ENCODE measurements at regions not wholly inside any gene's neighbourhood (a gene's known extent, or its start where the extent isn't known, plus 50 kb on each side); places are given as distances from the start of the nearest gene placed in this dataset.

- no peaks in the 10 kb centered on the region for H3K9me2 ChIP-seq (replicated peaks; ENCODE audit: insufficient read depth, low read length)
- TF ChIP-seq CTCF (IDR thresholded peaks at IDR 0.05; ENCODE audit: insufficient read depth, low read length, poor library complexity, severe bottlenecking) (no peak), EZH2phosphoT487 (conservative IDR thresholded peaks at IDR 0.05; ENCODE audit: low read length) (no peak)
- no peaks in the 10 kb centered on the region for H3K79me2 ChIP-seq (ENCODE audit: insufficient read depth, low read length)
- H3K9ac ChIP-seq (ENCODE audit: low read length), result no peak overlapping the region
- no peak overlapping the region for H3K4me2 ChIP-seq (ENCODE audit: low read depth, low read length, poor library complexity, severe bottlenecking)
- no peaks in the 10 kb centered on the region; the same call in 1 of the 2 replicates for H3K9me3 ChIP-seq (ENCODE audit: insufficient read depth, low read length)
- no peak overlapping the region for H3K4me3 ChIP-seq (ENCODE audit: insufficient read depth, low read length, poor library complexity, severe bottlenecking)
- no peaks in the 10 kb centered on the region for H3K36me3 ChIP-seq (ENCODE audit: low read length)
- no peaks in the 10 kb centered on the region for H3K27me3 ChIP-seq (ENCODE audit: low read length)
- no peak overlapping the region for H2AFZ ChIP-seq (ENCODE audit: low read depth, low read length, severe bottlenecking)
- no peaks in the 10 kb centered on the region for H3F3A ChIP-seq (ENCODE audit: insufficient read depth)
- H4K20me1 ChIP-seq (ENCODE audit: low read depth, low read length), result no peaks in the 10 kb centered on the region
- no peak overlapping the region for H3K27ac ChIP-seq (ENCODE audit: low read depth, low read length)
Observed at GRCh38 chr16:6249863-6250262, 1082.8 kb upstream of the RBFOX1 start.

- H3K9ac ChIP-seq (ENCODE audit: low read length), result no peak overlapping the region
- no peaks in the 10 kb centered on the region; the same call in 1 of the 2 replicates for H3K9me3 ChIP-seq (ENCODE audit: insufficient read depth, low read length)
- no peaks in the 10 kb centered on the region for H3K36me3 ChIP-seq (ENCODE audit: low read length)
- H3K27ac ChIP-seq (ENCODE audit: low read depth, low read length), result no peak overlapping the region
- H3K79me2 ChIP-seq (ENCODE audit: insufficient read depth, low read length), result no peaks in the 10 kb centered on the region
- H3K27me3 ChIP-seq (ENCODE audit: low read length), result no peaks in the 10 kb centered on the region
- H3K4me3 ChIP-seq (ENCODE audit: insufficient read depth, low read length, poor library complexity, severe bottlenecking), result no peak overlapping the region
- H3K4me2 ChIP-seq (ENCODE audit: low read depth, low read length, poor library complexity, severe bottlenecking), result no peak overlapping the region
- H3F3A ChIP-seq (ENCODE audit: insufficient read depth), result no peaks in the 10 kb centered on the region
- no peak overlapping the region for H2AFZ ChIP-seq (ENCODE audit: low read depth, low read length, severe bottlenecking)
- TF ChIP-seq EZH2phosphoT487 (conservative IDR thresholded peaks at IDR 0.05; ENCODE audit: low read length) (no peak), CTCF (IDR thresholded peaks at IDR 0.05; ENCODE audit: insufficient read depth, low read length, poor library complexity, severe bottlenecking) (no peak)
- no peaks in the 10 kb centered on the region for H4K20me1 ChIP-seq (ENCODE audit: low read depth, low read length)
- H3K9me2 ChIP-seq (replicated peaks; ENCODE audit: insufficient read depth, low read length), result no peaks in the 10 kb centered on the region
Observed at GRCh38 chr16:6248199-6248598, 1084.4 kb upstream of the RBFOX1 start.

GRCh38 chr16:6247775-6248174 lies 1084.9 kb upstream of the RBFOX1 start:
- Histone ChIP-seq H4K20me1 (ENCODE audit: low read depth, low read length) (no peaks in the 10 kb centered on the region), H2AFZ (ENCODE audit: low read depth, low read length, severe bottlenecking) (no peak overlapping the region), H3K27me3 (ENCODE audit: low read length) (no peaks in the 10 kb centered on the region), H3K4me3 (ENCODE audit: insufficient read depth, low read length, poor library complexity, severe bottlenecking) (no peak overlapping the region), H3K9me2 (replicated peaks; ENCODE audit: insufficient read depth, low read length) (no peaks in the 10 kb centered on the region), H3K4me2 (ENCODE audit: low read depth, low read length, poor library complexity, severe bottlenecking) (no peak overlapping the region), H3K9me3 (ENCODE audit: insufficient read depth, low read length) (no peaks in the 10 kb centered on the region; the same call in 1 of the 2 replicates), H3K9ac (ENCODE audit: low read length) (no peak overlapping the region), H3F3A (ENCODE audit: insufficient read depth) (no peaks in the 10 kb centered on the region), H3K79me2 (ENCODE audit: insufficient read depth, low read length) (no peaks in the 10 kb centered on the region), H3K36me3 (ENCODE audit: low read length) (no peaks in the 10 kb centered on the region), H3K27ac (ENCODE audit: low read depth, low read length) (no peak overlapping the region)
- TF ChIP-seq CTCF (IDR thresholded peaks at IDR 0.05; ENCODE audit: insufficient read depth, low read length, poor library complexity, severe bottlenecking) (no peak), EZH2phosphoT487 (conservative IDR thresholded peaks at IDR 0.05; ENCODE audit: low read length) (no peak)

Measured in SU-DHL-6 (cell line).